Erythroblast (primary cell): ENCODE measurements at regions not wholly inside any gene's neighbourhood (a gene's known extent, or its start where the extent isn't known, plus 50 kb on each side); places are given as distances from the start of the nearest gene placed in this dataset.

Source experiments
- GATA1 ChIP-seq: IDR thresholded peaks from 2 replicates; pipeline ENCODE4 v1.6.1; 2011; ENCODE audit warnings: low read depth, mild to moderate bottlenecking, control low read depth, low read length, moderate library complexity
- POLR2A ChIP-seq: IDR thresholded peaks from 2 replicates; pipeline ENCODE4 v1.6.1; 2011; ENCODE audit warnings: mild to moderate bottlenecking, low read length

DNA sequence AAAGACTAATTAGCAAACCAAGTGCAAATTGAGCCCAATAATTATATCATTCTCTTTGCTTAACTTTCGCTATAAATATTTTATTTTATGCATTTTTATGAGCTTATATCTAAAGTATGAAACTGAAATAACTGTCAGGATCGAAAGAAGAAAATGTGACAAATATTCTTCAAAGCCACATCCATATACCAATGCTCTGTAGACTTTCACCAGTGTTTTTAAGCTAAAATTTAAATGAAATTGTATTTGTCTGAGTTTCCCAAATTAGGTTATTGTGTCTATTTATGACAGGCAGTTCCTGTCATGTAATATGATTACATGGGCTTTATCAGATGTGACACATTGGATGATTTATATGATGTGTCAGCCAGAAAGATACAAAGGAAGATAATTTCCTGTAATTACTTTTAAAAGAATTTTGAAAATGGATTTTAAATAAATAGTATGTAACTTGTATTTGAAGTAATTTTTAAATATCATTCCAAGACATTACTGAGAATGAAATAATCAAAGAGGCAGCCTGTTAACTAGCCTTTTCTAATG lies 317.9 kb upstream of the KLF6 start:
- TF ChIP-seq POLR2A (no peak), GATA1 (no peak)
